GM23248 (cell line): ENCODE measurements at regions not wholly inside any gene's neighbourhood (a gene's known extent, or its start where the extent isn't known, plus 50 kb on each side); places are given as distances from the start of the nearest gene placed in this dataset.

Source experiments
- DNase-seq: peaks from one replicate; pipeline ENCODE4 v3.0.0-alpha.2; 2015
- H2AFZ ChIP-seq: fragments of 200-600 bp; sonication (generic); 2 replicates; pipeline ENCODE4 v1.6.1; 2016; ENCODE audit warnings: antibody characterized with exemption
- H3F3A ChIP-seq: fragments of 200-600 bp; sonication (generic); 2 replicates; pipeline ENCODE4 v1.6.1; 2016; ENCODE audit warnings: mild to moderate bottlenecking, antibody characterized with exemption, mixed run types; ENCODE audit not compliant: insufficient read depth
- H3K27ac ChIP-seq: fragments of 200-600 bp; sonication (generic); 2 replicates; pipeline ENCODE4 v1.5.1; 2016; ENCODE audit warnings: mild to moderate bottlenecking
- H3K27me3 ChIP-seq: fragments of 200-600 bp; sonication (generic); replicated peaks from 2 replicates; pipeline ENCODE4 v1.6.1; 2016; ENCODE audit warnings: mild to moderate bottlenecking; ENCODE audit not compliant: insufficient read depth
- H3K36me3 ChIP-seq: fragments of 200-600 bp; sonication (generic); 2 replicates; pipeline ENCODE4 v1.6.1; 2016; ENCODE audit warnings: low read depth, mild to moderate bottlenecking
- H3K4me1 ChIP-seq: fragments of 200-600 bp; sonication (generic); 2 replicates; pipeline ENCODE4 v1.6.1; 2016; ENCODE audit warnings: mild to moderate bottlenecking; ENCODE audit not compliant: insufficient read depth
- H3K4me2 ChIP-seq: fragments of 200-600 bp; sonication (generic); one replicate; pipeline ENCODE4 v1.6.1; 2016; ENCODE audit warnings: mild to moderate bottlenecking; ENCODE audit not compliant: unreplicated experiment
- H3K4me3 ChIP-seq: fragments of 200-600 bp; sonication (generic); 2 replicates; pipeline ENCODE4 v1.5.1; 2016; ENCODE audit warnings: mild to moderate bottlenecking
- H3K79me2 ChIP-seq: fragments of 200-600 bp; sonication (generic); 2 replicates; pipeline ENCODE4 v1.6.1; 2016; ENCODE audit warnings: mild to moderate bottlenecking; ENCODE audit not compliant: insufficient read depth
- H3K9ac ChIP-seq: fragments of 200-600 bp; sonication (generic); 2 replicates; pipeline ENCODE4 v1.6.1; 2016; ENCODE audit warnings: mild to moderate bottlenecking
- H3K9me2 ChIP-seq: fragments of 200-600 bp; sonication (generic); 2 replicates; pipeline ENCODE4 v1.6.1; 2016; ENCODE audit warnings: mixed run types, mild to moderate bottlenecking, moderate library complexity; ENCODE audit not compliant: insufficient read depth
- H3K9me3 ChIP-seq: fragments of 200-600 bp; sonication (generic); one replicate; pipeline ENCODE4 v1.6.1; 2017; ENCODE audit warnings: low read depth
- H4K20me1 ChIP-seq: fragments of 200-600 bp; sonication (generic); 2 replicates; pipeline ENCODE4 v1.6.0; 2016; ENCODE audit not compliant: insufficient read depth
- EZH2 ChIP-seq: fragments of 200-600 bp; sonication (generic); IDR thresholded peaks from 2 replicates; pipeline ENCODE4 v1.6.1; 2018; ENCODE audit warnings: antibody characterized with exemption, mild to moderate bottlenecking; ENCODE audit not compliant: insufficient read depth, poor library complexity, severe bottlenecking
- EZH2phosphoT487 ChIP-seq: fragments of 200-600 bp; sonication (generic); IDR thresholded peaks from 2 replicates; pipeline ENCODE4 v1.6.1; 2018; ENCODE audit warnings: antibody characterized with exemption, moderate library complexity, mild to moderate bottlenecking, low read depth; ENCODE audit not compliant: insufficient read depth
- WGBS, 2 experiments: methylation state at CpG; one replicate each; pipeline ENCODE4 v1.1.6; 2015 to 2017; ENCODE audit warnings: low lambda C conversion rate in 2 of 2, low coverage in 1 of 2; ENCODE audit errors: missing lambda C conversion rate in 2 of 2; 5-methylcytosine and 5-hydroxymethylcytosine counted together
- in situ Hi-C: fragments of 300-500 bp; cut with MboI; formaldehyde crosslinking; loops from 2 replicates; pipeline ENCODE4 v1.15.0; 2020

DNA sequence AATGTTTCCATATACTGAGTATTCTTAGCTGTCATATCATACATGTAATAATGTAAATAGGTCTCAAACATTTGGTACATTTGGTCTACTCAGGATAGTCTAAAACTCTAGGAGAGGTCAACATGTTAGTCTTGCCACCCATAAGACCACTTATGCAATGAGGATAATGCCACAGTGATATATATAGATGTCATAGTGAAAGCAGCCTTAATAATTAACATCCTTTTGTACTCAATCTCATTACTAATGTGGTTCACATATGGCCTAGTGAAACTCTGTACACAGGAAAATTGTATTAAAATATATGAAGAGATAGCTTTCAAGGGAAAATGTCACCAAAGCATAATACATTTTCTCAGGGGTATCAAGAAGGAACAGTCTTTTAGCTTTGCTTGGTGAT, 577.9 kb downstream of the TFAP2B start:
- no peaks in the 10 kb centered on the region for H3K4me1 ChIP-seq
- H3K79me2 ChIP-seq: no peaks in the 10 kb centered on the region
- H3K27ac ChIP-seq: no peak overlapping the region
- H3K4me2 ChIP-seq: no peak overlapping the region
- H3K9me3 ChIP-seq: no peaks in the 10 kb centered on the region
- no peak overlapping the region for H3K9ac ChIP-seq
- DNase-seq: no peak
- H3K4me3 ChIP-seq: no peak overlapping the region
- no peaks in the 10 kb centered on the region for H3K36me3 ChIP-seq
- H4K20me1 ChIP-seq: no peaks in the 10 kb centered on the region
- no peak for TF ChIP-seq EZH2
- TF ChIP-seq EZH2phosphoT487: no peak
- no peaks in the 10 kb centered on the region for H3K27me3 ChIP-seq
- no peak overlapping the region for H2AFZ ChIP-seq
- H3K9me2 ChIP-seq: no peaks in the 10 kb centered on the region
- H3F3A ChIP-seq: no peaks in the 10 kb centered on the region
- in situ Hi-C loops: no loop called here

DNA sequence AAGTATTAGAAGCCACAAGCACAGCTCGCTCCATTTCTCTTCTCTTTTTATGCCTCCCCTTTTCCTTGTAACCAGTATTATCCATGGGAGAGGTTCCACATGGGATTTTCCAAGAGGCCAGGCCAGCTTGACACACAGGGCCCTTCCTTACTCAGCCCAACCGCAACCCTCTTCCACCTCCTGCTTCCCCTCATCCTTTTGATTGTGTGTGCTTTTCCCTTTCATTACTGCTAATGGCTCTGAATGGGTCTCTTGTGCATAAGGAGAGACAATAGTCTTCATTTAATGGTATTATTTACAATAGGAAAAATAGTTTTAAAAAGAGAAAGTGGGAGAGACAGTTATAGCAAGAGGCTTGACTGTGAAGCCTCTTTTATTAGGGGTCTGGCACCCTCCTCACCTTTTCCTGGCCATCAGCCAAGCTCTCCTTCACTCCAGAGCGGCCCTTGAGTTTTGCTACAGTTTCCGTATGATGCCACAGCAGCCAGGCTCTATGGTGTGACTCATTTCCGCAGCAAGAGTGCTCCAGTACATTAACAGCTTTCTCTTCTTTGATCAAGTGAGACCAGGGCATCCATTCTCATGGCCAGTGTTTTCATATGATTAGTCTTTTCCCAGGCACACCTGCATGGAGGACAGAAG, 579.5 kb downstream of the TFAP2B start:
- Histone ChIP-seq H3K36me3 (no peaks in the 10 kb centered on the region), H2AFZ (no peak overlapping the region), H4K20me1 (no peaks in the 10 kb centered on the region), H3K9me2 (no peaks in the 10 kb centered on the region), H3K9ac (no peak overlapping the region), H3K79me2 (no peaks in the 10 kb centered on the region), H3K4me1 (no peaks in the 10 kb centered on the region), H3K9me3 (no peaks in the 10 kb centered on the region), H3K4me2 (no peak overlapping the region), H3K4me3 (no peak overlapping the region), H3K27ac (no peak overlapping the region), H3F3A (no peaks in the 10 kb centered on the region), H3K27me3 (no peaks in the 10 kb centered on the region)
- TF ChIP-seq EZH2phosphoT487 (no peak), EZH2 (no peak)
- WGBS, 2 experiments: 9 to 13% methylated on average over 5 of the region's 5 CpGs
- in situ Hi-C loops: no loop called here
- peak; percentile 7 for DNase-seq

GRCh38 chr6:51398793-51399192, 580.1 kb downstream of the TFAP2B start:
- in situ Hi-C loops: no loop called here
- 19 to 20% methylated on average over 5 of the region's 5 CpGs for WGBS, 2 experiments

GRCh38 chr6:51410453-51410852, 591.8 kb downstream of the TFAP2B start:
- WGBS, 2 experiments: 71 to 74% methylated on average over 25 of the region's 25 CpGs
- H3K9me3 ChIP-seq: no peaks in the 10 kb centered on the region
- no peaks in the 10 kb centered on the region for H3K4me1 ChIP-seq

More at GRCh38 chr6:51398793-51399192, 580.1 kb downstream of the TFAP2B start:
- Histone ChIP-seq H3K79me2 (no peaks in the 10 kb centered on the region), H3K9ac (no peak overlapping the region), H3K9me3 (no peaks in the 10 kb centered on the region), H3K27me3 (no peaks in the 10 kb centered on the region), H3K36me3 (no peaks in the 10 kb centered on the region), H3K27ac (no peak overlapping the region), H3K4me2 (no peak overlapping the region), H2AFZ (no peak overlapping the region), H3F3A (no peaks in the 10 kb centered on the region), H3K9me2 (no peaks in the 10 kb centered on the region), H4K20me1 (no peaks in the 10 kb centered on the region), H3K4me3 (no peak overlapping the region), H3K4me1 (no peaks in the 10 kb centered on the region)
- DNase-seq: no peak
- TF ChIP-seq EZH2phosphoT487: no peak
- TF ChIP-seq EZH2: no peak

More at GRCh38 chr6:51410453-51410852, 591.8 kb downstream of the TFAP2B start:
- Histone ChIP-seq H3K4me3 (no peak overlapping the region), H3F3A (no peaks in the 10 kb centered on the region), H3K9me2 (no peaks in the 10 kb centered on the region), H3K27ac (no peak overlapping the region), H3K4me2 (no peak overlapping the region), H3K79me2 (no peaks in the 10 kb centered on the region), H2AFZ (no peak overlapping the region), H3K9ac (no peak overlapping the region), H3K27me3 (no peaks in the 10 kb centered on the region), H3K36me3 (no peaks in the 10 kb centered on the region), H4K20me1 (no peaks in the 10 kb centered on the region)
- DNase-seq: no peak
- no peak for TF ChIP-seq EZH2phosphoT487
- TF ChIP-seq EZH2: no peak
- in situ Hi-C loops: no loop called here
